ENCODE measurements at regions not wholly inside any gene's neighbourhood (a gene's known extent, or its start where the extent isn't known, plus 50 kb on each side); places are given as distances from the start of the nearest gene placed in this dataset.

- TF ChIP-seq CTCF (IDR thresholded peaks at IDR 0.05; ENCODE audit: low read depth, low read length, poor library complexity, severe bottlenecking) (no peak), EZH2phosphoT487 (IDR thresholded peaks at IDR 0.05; ENCODE audit: borderline replicate concordance, low read length) (no peak)
Observed at GRCh38 chr6:85033547-85033946, 269.1 kb upstream of the TBX18 start.

Data from DOHH2 (cell line).